NCI-H1436 (cell line): ENCODE measurements at regions not wholly inside any gene's neighbourhood (a gene's known extent, or its start where the extent isn't known, plus 50 kb on each side); places are given as distances from the start of the nearest gene placed in this dataset.

Experiments used
- DNase-seq: peaks from one replicate; lab custom pipeline; 2025; lab: John Stamatoyannopoulos, UW

- no peak for DNase-seq
Observed at GRCh38 chr11:95584180-95584579, 205.4 kb downstream of the FAM76B start.

GRCh38 chr11:95577716-95578460 is 211.7 kb downstream of the FAM76B start:
- DNase-seq: no peak

- DNase-seq: no peak
Observed at GRCh38 chr11:95576146-95576845, 213.3 kb downstream of the FAM76B start.

GRCh38 chr11:95575517-95575916 is 214.1 kb downstream of the FAM76B start:
- DNase-seq: no peak

GRCh38 chr11:95571718-95572260 is 217.8 kb downstream of the FAM76B start:
- DNase-seq: no peak

GRCh38 chr11:95570845-95571244 is 218.7 kb downstream of the FAM76B start:
- DNase-seq: no peak

GRCh38 chr11:95569207-95569606 is 220.4 kb downstream of the FAM76B start:
- no peak for DNase-seq

GRCh38 chr11:95568281-95568680 is 221.3 kb downstream of the FAM76B start:
- no peak for DNase-seq

GRCh38 chr11:95567685-95568084 is 221.9 kb downstream of the FAM76B start:
- DNase-seq: no peak

- DNase-seq: no peak
Observed at GRCh38 chr11:95566211-95566610, 223.4 kb downstream of the FAM76B start.

- no peak for DNase-seq
Observed at GRCh38 chr11:95565724-95566141, 223.8 kb downstream of the FAM76B start.

GRCh38 chr11:95563859-95564258 is 225.7 kb downstream of the FAM76B start:
- no peak for DNase-seq

GRCh38 chr11:95563173-95563572 is 226.4 kb downstream of the FAM76B start:
- no peak for DNase-seq

GRCh38 chr11:95562196-95562921 is 227.2 kb downstream of the FAM76B start:
- DNase-seq: no peak

- no peak for DNase-seq
Observed at GRCh38 chr11:95559899-95560298, 229.7 kb downstream of the FAM76B start.

GRCh38 chr11:95557376-95557775 is 232.2 kb downstream of the FAM76B start:
- DNase-seq: no peak

- no peak for DNase-seq
Observed at GRCh38 chr11:95556342-95557163, 233.0 kb downstream of the FAM76B start.

- DNase-seq: no peak
Observed at GRCh38 chr11:95556011-95556341, 233.6 kb downstream of the FAM76B start.

- DNase-seq: no peak
Observed at GRCh38 chr11:95554911-95555310, 234.7 kb downstream of the FAM76B start.

- no peak for DNase-seq
Observed at GRCh38 chr11:95549301-95549700, 240.3 kb downstream of the FAM76B start.

GRCh38 chr11:95548416-95548815 is 241.2 kb downstream of the FAM76B start:
- DNase-seq: no peak

GRCh38 chr11:95547976-95548375 is 241.6 kb downstream of the FAM76B start:
- DNase-seq: no peak
